RPMI7951 (cell line): ENCODE measurements at regions not wholly inside any gene's neighbourhood (a gene's known extent, or its start where the extent isn't known, plus 50 kb on each side); places are given as distances from the start of the nearest gene placed in this dataset.

ENCODE experiments used
- DNase-seq: peaks from one replicate; pipeline ENCODE4 v3.0.0-alpha.2; 2012; ENCODE audit warnings: low read depth

DNA sequence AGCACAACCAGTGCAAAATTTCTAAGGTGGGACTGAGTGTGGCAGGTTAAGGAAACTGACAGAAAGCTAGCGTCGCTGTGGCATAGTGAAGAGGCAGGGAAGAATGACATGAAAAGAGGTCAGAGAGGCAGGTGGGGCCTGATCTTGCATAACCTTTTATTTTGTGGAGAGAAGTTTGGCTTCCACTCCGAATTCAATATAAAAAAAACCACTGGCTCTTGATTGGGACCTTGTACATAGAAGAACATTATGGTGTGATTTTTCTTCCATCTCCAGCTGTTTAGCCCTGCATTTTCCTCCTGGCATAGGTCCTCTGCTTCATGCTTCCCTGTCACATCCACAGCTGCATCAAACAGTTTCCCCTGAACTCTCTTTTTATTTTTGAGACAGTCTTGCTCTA lies 170.5 kb upstream of the MEOX2 start:
- no peak for DNase-seq

DNA sequence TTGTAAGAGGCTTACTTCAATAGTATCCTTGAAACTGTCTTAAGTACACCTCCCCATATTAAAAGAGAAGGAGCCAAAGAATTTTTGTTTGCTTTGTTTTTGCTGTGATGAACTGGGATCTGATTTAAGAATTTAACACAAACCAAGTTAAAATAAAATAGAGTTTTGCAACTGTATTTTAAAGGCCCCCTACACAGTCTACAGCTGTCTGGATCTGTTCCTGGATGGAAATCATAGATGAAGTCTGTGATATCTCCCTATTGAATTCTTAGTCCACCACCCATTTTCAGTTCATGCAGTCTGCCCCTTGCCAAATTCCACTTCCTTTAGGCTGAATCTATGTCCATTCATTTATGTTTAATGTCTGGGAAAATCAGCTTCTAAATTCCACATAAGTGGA lies 169.8 kb upstream of the MEOX2 start:
- no peak for DNase-seq

DNA sequence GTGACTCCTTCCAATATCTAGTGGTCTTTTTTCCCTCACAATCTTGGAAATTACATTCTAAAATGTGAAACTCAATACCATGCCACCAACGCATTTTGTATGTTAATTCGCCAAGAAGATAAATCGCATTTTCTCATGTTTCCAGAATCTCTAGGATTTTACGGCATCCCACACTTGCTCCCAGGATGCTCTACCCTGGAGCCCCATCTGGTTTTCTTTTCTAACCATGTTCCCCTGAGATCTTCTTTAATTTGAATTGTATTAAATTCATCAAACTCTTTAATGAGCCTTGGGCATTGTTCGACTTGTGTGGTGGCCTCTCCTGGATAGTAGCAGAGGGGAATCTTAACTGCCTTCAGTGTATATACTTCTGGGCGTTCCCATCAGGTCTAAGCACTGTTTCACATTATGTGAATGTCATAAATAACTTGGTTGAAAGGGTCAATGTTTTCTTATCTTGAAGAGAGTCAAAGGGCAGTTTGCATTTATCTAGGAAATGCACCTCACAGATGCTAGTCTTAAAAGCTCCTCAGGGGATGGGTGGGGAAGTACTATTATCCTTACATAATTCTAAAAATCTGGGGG lies 169.1 kb upstream of the MEOX2 start:
- no peak for DNase-seq

DNA sequence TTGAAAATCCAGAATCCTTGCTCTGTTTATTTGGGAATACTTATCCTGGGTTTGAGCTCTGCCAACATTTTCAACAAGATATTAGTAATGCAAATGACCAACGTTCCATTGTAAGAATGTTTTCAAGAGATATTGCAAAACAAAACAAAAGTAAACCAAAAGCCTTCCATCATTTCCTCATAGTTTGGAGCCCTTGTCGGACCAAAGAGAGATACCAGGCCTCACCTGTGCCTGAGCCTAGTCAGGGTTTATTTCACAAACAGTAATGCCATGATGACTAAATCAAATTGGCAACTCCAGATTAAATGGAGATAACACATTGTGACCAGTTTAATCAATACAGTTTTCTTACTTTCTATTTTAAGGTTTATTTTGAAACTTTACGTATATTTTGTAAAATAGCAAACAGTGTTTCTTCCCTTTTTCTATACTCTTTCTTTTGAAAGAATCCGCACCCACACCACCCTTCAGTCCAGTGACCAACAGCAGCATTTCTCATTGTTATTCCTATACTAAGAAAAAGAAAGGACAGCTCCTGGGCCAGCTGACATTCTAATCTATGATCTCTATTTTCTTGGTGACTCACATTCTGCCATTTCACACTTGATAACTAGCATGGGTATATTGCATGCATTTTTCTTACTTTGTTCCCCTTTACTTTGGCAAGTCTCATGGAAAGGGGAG lies 168.5 kb upstream of the MEOX2 start:
- no peak for DNase-seq

DNA sequence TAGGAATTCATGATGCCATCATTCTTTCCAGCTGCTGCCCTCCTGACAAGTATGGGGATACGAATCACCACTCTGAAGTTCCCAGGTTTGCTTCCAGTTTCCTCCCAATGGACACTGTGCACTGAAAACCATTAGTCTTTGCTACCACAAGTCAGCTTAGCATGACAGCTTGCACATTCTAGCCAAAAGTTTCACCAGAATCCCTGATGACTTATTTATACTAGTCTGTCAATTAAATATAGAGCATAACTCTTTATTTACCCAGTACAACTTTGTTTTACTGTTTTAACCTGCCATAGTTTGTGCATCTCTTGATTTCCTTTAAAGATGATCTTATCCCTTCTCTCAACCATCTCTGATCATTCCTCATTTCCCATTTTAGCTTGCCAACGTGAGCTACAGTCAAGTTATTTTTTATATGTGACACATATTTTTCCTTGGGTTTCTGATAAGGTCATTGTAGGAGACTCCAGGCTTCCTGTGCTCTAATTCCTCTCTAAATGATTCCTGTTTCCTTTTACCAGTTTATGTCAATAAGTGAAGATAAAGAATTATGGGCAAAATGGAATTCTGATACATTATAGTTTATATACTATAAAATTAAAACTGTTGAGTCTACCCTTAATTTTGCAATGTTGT lies 167.5 kb upstream of the MEOX2 start:
- DNase-seq: no peak

DNA sequence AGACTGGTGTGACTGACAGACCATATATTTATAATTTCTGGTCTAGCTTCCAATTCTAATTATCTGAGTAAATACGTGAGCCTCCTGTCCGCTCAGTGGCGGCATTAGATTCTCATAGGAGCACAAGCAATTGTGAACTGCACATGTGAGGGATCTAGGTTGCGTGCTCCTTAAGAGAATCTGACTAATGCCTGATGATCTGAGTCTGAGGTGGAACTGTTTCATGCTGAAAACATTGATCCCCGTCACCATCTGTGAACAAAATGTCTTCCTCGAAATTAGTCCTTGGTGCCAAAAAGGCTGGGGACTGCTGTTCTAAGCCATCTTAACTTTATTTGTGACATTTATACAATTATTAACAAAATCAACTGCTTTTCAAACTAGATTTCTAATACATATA lies 164.7 kb upstream of the MEOX2 start:
- DNase-seq: no peak

DNA sequence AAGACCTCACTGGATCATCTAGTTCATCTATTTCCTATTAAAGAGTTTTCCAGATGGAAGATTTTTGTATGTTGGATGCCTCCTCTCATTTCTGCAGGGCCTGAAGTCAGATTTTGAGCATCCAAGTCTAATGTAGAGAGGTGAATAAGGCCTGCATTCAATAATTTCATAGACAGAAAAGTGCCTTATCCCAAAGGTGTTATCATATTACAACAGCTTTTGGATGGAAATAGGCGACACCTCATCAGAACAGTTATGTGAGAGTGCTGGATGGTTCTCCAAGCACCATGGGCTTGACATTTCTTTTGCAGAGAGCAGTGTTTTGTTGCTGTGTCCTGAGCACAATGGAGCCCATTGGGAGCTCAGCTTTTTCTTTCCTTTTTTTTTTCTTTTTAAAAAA lies 162.4 kb upstream of the MEOX2 start:
- DNase-seq: no peak

DNA sequence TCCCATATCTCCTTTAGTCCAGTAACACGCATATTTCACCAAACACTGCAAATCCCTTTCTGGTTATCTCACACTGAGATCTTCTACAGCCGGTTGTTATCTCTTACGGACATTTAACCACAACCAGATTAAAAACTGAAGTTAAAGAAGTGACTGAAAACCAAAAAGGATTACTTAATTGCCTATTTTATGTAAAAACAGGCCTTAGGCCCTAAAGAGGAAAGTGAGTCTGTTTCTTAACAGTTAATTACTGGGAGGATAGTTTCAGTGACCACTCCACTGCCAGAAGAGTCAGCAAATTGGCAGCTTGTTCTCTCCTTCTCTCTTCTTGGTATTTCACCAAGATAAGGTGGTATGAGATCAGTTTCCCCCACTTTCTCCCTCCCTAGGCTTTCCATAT lies 161.9 kb upstream of the MEOX2 start:
- peak; percentile 6 for DNase-seq

DNA sequence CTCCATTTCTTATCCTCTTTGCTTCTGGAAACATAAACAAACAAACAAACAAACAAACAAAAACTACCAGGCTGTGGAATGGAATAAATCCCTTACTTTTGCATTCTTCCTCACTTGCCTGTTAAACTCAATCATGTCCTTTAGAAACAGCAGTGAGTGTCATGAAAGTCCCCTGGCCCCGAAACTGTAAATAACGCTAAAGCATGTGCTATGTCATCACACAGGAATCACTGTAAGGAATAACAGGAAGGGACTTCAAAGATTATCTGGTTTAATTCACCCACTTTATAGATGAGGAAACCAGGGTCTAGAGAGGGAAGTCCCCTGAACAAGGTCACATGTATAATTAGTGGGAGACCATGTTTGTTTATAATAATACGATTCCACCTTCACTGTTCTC lies 159.4 kb upstream of the MEOX2 start:
- no peak for DNase-seq

DNA sequence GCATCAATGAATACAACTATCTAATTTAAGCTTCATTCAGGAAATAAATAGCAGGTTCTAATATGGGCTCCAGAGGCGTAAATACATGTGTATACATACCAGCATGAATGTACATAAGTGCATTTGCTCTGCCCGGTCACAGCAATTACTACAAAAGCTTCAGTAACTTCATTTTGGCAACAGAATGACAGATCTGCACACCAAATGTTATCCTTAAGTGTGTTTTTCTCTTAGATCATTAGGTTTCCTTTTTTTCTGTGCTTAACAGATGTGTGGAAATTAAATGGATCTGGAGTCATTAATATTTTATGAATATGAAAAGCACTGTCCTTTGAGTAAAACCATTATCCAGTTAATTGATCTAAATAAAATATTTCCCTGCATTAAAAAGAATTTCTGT lies 159.0 kb upstream of the MEOX2 start:
- DNase-seq: no peak

DNA sequence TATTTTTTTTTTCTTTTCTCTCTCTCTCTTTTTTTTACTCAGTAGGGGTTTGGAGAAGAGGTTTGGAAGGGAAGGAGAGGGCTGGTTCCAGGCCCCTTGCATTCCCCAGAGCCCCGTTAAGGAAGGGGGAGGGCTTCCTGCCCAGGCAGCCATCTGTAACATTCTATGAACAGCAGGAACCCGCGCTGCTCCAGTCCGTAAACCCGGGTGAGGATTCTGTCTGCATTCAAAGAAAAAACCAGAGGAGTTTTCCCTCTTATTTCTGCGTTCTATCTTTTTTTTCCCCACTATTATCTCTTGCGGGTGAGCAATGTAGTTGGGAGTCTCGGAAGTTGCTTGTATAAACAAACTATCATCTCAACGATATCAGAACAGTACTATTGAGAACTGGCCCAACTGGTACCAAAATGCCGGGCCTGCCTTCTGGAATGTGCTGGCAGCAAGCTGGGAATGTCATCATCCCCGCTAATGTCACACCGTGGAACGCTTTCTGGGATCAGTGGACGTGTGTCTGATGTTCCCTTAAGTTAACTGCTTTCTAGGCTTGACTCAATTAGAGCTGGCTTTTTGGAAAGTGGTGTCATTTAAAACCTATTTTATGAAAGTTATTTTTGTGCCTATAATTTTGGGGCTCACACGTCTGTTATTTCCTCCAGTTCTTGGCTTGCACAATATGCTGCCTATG lies 153.1 kb upstream of the MEOX2 start:
- no peak for DNase-seq

DNA sequence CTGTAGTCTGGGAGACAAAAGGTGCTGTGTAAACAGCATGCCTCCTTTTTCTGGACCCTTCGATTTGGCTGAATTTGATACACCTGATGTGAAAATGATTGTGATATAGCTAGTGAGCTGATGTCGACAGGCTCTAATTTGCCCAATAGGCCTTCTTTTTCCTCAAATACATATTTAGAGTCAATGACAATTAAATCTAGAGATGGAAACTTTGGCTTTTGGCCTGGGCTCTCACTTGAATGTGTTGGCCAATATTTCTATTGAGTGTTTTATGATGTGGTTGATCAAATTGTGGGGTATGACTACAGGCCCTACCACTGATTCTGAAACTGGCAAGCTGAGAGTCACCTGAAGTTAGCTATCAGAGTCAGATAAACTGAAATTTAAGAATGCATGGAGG lies 151.8 kb upstream of the MEOX2 start:
- DNase-seq: no peak

DNA sequence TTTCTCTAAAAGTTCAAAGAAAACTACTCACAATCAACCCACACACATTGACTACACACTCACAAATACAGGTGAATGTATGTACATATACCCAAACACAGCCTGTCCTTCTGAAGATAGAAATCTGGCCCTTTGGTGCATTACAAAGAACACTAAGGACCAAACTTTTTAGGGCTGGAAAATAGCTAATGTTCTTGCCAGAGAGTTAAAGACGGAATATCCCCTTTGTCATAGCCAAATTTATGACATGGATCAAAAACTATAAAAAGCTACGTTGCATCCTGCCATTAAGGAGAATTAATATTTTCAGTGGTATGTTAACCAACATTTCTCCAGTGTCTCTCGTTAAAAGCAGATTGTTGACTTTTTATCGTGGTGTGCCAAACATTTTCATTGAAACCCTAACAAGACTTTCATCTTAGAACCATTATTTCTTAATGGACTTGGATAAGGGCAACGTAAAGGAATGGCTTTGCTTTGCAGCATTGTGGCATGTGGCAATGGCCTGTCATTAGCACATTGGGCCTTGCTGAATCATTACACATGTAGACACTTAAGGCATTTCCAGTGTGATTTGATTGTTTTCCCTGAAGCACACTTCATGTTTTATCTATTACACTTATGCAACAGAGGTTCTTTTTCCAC lies 150.9 kb upstream of the MEOX2 start:
- DNase-seq: no peak

DNA sequence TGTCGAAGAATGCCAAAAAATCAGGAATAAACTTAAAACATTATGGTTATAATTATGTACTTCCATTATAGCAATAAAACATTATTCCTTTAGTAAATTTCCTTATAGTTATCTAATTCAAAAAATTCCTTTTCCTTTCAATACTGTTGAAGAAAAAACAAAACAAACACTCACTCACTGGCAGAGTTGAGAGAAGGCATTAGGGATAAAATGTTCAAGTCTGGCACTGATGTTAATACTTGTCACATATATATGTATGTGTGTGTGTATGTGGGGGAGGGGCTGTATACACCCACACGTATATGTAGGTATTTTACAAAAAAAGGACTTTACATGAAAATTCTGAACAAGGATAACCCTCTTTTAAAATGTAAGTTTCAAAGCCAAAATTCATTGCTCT lies 150.2 kb upstream of the MEOX2 start:
- no peak for DNase-seq

DNA sequence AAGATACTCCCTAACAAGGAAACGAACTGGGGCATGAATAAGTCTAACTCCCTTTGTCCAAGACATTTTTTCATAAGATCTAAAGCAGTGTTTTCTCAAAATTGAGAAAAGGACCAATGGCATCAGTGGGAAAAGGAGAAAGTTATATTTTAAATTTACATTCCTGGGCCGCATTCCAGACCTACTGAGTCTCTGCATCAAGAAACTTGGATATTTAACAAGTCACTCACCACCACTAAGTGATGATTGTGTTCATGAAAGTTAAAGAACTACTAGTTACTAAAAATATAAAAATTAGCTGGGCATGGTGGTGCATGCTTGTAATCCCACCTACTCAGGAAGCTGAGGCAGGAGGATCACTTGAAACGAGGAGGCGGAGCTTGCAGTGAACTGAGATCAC lies 149.6 kb upstream of the MEOX2 start:
- DNase-seq: no peak

DNA sequence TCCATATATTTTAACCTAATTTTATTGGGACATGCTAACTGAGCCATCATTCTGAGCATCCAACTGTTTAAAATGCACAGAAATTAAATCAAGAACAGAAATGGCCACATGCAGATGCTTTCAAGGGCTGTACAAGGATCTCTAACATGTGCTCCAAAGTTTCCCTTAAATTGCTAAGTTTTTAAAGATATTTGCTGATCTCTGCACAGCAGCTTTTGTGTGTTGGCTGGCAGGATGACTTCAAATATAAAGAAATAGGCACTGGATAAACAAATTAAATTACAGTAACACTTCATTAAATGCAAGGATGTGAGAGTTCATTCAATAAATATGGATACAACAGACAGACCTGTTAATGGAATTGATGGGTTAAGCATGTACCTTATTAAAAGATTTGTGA lies 148.0 kb upstream of the MEOX2 start:
- DNase-seq: no peak

DNA sequence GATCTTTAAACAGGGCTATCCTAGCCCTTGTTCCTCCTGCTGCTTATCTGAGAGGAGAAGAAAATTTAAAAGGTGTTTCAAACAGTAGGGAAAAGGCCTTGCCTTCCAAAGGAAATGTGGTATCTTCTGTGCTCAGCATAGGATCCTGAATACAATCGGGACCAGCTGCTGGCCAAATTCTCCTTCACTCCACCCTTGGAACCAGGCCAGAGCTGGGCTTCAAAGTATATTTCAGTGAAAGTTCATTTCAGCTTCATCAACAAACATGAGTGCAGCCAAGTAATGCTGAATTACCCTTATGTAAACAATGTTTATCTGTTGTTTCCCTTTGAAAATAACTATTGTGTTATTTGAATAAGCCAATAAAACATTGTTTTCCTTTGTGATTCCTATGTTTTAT lies 146.5 kb upstream of the MEOX2 start:
- no peak for DNase-seq

DNA sequence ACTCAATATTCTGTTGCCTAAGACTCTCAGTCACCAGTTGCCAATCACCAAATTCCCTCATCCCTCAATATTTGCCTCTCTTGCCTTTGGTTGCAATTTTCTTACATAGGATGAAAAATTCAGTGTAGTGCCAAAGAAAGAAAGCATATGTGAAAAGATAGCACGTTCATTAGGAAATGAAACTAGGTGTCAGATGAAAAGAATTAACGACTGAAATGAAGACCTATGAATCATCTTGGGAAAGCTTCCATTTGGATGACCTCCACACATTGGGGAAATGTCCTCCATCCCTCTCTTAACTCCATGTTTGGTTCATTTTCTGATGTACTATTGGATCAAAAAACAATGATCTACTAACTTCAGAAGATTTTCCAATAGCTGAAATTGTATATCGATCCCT lies 145.1 kb upstream of the MEOX2 start:
- no peak for DNase-seq

DNA sequence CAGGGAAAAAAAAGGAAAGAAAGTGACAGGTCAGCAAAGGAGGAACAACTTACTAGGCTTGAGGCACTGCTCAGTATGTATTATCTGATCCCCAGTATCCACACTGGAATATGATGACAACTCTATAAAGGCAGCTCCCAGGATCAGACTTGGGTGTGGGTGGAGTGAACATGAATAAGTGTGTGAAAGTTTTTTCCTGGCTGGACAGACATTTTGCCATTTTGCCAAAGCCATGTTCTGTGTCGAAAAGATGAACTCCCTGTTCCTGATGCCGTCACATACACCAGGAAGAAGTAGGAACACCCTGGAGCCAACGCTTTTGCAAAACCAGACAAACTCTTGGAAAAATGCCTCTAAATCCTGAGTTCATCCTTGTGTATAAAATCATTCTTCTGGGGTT lies 143.2 kb upstream of the MEOX2 start:
- no peak for DNase-seq

DNA sequence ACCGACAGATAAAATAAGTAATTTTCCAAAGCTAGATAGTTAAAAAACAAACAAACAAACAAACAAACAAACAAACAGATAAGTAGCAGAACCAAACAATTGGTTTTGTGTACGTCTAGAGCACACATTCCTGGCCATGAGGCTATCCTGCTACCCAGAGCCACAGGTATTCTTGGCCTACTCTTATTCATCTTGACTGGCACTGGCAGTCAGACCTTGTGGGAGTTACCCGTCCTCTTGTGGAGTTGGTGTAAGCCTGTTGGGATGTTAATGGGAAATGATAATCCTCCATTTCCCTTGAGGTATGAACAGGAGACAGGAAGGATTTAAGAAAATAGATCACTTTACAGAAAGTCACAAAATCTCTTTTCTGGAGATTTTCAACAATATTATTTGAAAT lies 142.4 kb upstream of the MEOX2 start:
- DNase-seq: no peak

DNA sequence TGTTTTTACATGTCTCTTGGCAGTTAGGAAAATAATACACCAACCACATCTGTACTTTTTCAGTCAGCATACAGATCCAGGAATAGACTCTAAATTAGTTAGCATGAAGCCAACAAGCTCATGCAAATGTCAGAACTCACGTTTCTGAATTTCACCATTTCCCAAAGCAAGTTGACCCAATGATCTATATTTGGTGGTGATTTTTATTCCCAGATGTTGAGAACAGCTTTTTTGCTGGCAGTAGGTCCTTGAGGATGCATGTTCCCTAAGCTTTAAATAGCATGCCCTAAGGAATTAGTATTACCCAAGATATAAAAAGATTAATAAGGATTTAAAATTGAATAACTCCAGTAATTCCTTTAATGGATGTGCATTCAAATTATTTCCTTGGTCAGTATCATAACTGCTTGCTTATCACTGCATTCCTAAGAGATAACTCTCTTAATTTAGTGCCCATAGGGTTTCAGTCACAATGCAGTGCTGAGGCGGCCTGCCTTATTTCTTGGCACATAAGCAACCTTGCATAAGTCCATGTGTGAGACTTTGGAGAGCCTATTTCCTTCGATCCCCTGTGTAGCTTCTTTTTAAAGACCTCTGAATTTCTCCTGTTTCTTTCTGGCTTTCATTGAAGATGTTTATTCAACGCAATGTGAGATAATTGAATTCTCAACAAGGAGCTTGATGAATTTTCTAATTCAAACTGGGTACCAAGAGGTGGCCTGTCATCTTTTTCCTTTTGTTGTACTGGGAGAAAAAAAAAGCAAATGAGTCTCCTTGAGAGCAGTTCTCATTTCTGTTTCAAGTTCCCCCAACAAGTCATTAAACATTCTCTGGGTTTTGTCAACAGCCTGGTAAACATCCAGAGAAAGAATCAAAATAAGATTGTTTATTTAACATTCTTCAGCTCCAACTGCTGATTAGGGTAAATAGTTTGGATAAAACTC lies 135.3 kb upstream of the MEOX2 start:
- no peak for DNase-seq
